ENCODE measurements at regions not wholly inside any gene's neighbourhood (a gene's known extent, or its start where the extent isn't known, plus 50 kb on each side); places are given as distances from the start of the nearest gene placed in this dataset.

DNA sequence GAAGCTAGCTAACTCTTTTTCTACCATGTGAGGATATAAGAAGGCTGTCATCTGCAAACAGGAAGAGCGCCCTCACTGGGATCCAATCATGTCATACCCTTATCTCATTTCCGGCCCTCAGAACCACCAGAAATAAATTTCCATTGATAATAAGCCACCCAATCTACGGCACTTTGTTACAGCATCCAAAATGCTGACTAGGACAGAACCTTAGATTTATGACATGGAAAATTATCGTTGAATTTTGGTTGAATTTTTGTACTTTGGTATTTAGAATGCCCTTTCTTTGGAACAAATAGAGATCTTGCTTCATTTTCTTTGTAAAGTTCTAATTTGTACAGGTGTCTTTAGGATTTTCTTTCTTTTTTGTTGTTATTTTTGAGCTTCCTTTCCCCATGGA is 53.3 kb upstream of the CYLC2 start:
- TF ChIP-seq, protein P1, sequence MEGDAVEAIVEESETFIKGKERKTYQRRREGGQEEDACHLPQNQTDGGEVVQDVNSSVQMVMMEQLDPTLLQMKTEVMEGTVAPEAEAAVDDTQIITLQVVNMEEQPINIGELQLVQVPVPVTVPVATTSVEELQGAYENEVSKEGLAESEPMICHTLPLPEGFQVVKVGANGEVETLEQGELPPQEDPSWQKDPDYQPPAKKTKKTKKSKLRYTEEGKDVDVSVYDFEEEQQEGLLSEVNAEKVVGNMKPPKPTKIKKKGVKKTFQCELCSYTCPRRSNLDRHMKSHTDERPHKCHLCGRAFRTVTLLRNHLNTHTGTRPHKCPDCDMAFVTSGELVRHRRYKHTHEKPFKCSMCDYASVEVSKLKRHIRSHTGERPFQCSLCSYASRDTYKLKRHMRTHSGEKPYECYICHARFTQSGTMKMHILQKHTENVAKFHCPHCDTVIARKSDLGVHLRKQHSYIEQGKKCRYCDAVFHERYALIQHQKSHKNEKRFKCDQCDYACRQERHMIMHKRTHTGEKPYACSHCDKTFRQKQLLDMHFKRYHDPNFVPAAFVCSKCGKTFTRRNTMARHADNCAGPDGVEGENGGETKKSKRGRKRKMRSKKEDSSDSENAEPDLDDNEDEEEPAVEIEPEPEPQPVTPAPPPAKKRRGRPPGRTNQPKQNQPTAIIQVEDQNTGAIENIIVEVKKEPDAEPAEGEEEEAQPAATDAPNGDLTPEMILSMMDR (conservative IDR thresholded peaks at IDR 0.05 in 1 of 2, IDR thresholded peaks at IDR 0.05 in 1 of 2; ENCODE audit: extremely low read depth in 1 of 2, insufficient read depth in 1 of 2, low read depth in 1 of 2, low read length in 2 of 2): no peak
- TF ChIP-seq EZH2 (IDR thresholded peaks at IDR 0.05; ENCODE audit: borderline replicate concordance, low read length): no peak

All from mammary epithelial cell (primary cell).